ENCODE measurements at regions not wholly inside any gene's neighbourhood (a gene's known extent, or its start where the extent isn't known, plus 50 kb on each side); places are given as distances from the start of the nearest gene placed in this dataset.

DNA sequence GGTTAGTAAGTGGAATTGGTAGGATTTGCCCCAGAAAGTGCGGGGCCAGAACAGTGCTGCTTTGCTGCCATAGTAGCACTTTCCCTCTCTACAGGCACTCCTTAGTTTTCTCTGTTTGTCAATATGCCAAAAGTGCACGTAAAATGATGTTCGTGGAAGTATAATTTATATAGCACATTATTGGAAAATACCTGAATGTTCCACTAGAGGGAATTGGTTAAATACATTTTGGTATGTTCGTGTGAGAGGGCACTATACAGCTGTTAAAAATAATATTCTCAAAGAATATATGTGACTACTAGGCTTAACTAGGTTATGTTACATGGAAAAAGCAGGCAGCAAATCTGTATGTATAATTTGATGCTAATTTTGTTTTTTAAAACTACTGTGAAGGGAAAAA lies 184.0 kb upstream of the GDNF start:
- no peak for TF ChIP-seq POLR2A (IDR thresholded peaks at IDR 0.05)
- TF ChIP-seq, protein P1, sequence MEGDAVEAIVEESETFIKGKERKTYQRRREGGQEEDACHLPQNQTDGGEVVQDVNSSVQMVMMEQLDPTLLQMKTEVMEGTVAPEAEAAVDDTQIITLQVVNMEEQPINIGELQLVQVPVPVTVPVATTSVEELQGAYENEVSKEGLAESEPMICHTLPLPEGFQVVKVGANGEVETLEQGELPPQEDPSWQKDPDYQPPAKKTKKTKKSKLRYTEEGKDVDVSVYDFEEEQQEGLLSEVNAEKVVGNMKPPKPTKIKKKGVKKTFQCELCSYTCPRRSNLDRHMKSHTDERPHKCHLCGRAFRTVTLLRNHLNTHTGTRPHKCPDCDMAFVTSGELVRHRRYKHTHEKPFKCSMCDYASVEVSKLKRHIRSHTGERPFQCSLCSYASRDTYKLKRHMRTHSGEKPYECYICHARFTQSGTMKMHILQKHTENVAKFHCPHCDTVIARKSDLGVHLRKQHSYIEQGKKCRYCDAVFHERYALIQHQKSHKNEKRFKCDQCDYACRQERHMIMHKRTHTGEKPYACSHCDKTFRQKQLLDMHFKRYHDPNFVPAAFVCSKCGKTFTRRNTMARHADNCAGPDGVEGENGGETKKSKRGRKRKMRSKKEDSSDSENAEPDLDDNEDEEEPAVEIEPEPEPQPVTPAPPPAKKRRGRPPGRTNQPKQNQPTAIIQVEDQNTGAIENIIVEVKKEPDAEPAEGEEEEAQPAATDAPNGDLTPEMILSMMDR (IDR thresholded peaks at IDR 0.05 in 4 of 5, conservative IDR thresholded peaks at IDR 0.05 in 1 of 5) = peak in 1 of 5 experiments; percentile 24

All from gastrocnemius medialis (tissue), 4 donors.